ENCODE measurements at regions not wholly inside any gene's neighbourhood (a gene's known extent, or its start where the extent isn't known, plus 50 kb on each side); places are given as distances from the start of the nearest gene placed in this dataset.

DNA sequence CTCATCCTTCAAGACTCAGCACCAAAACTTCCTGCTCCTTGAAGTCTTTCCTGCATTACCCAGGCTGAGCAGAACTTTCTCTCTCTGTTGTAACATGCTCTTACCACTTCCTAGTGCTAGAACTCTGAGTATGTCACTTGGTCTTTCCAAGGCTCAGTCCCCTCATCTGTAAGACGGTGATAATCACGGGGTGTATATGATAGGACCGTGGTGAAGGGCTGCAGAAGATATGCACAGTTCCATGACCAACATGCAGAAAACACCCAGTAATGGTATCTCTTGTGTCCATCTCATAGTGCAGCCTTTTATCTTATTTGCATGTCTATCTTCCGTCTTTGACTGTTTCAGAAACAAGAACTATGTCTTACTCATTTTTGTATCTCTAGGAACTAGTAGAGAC lies 154.5 kb downstream of the ZNF621 start:
- TF ChIP-seq EZH2 (IDR thresholded peaks at IDR 0.05; ENCODE audit: insufficient read depth, low read length) = no peak
- TF ChIP-seq, protein P1, sequence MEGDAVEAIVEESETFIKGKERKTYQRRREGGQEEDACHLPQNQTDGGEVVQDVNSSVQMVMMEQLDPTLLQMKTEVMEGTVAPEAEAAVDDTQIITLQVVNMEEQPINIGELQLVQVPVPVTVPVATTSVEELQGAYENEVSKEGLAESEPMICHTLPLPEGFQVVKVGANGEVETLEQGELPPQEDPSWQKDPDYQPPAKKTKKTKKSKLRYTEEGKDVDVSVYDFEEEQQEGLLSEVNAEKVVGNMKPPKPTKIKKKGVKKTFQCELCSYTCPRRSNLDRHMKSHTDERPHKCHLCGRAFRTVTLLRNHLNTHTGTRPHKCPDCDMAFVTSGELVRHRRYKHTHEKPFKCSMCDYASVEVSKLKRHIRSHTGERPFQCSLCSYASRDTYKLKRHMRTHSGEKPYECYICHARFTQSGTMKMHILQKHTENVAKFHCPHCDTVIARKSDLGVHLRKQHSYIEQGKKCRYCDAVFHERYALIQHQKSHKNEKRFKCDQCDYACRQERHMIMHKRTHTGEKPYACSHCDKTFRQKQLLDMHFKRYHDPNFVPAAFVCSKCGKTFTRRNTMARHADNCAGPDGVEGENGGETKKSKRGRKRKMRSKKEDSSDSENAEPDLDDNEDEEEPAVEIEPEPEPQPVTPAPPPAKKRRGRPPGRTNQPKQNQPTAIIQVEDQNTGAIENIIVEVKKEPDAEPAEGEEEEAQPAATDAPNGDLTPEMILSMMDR (IDR thresholded peaks at IDR 0.05; ENCODE audit: insufficient read depth, low read depth, low read length) = no peak
